GM12892 (cell line): ENCODE measurements at regions not wholly inside any gene's neighbourhood (a gene's known extent, or its start where the extent isn't known, plus 50 kb on each side); places are given as distances from the start of the nearest gene placed in this dataset.

Experiments used
- DNase-seq: peaks from one replicate; pipeline ENCODE4 v3.0.0; 2011; ENCODE audit not compliant: insufficient read length
- FAIRE-seq: peaks from 2 replicates; lab custom pipeline; 2011; peaks lifted over from hg19 to GRCh38; lab: Jason Lieb, UNC
- POLR2A ChIP-seq: IDR thresholded peaks from 2 replicates; pipeline ENCODE4 v1.6.1; 2011; ENCODE audit warnings: low read depth, low read length, control low read depth
- POLR2AphosphoS5 ChIP-seq: IDR thresholded peaks from 2 replicates; pipeline ENCODE4 v1.6.1; 2011; ENCODE audit warnings: low read depth, low read length, control low read depth
- TAF1 ChIP-seq: IDR thresholded peaks from 2 replicates; pipeline ENCODE4 v1.6.1; 2011; ENCODE audit warnings: low read depth, mild to moderate bottlenecking, control low read depth, low read length, borderline replicate concordance

GRCh38 chr1:115463347-115463746, 125.3 kb upstream of the NGF start:
- DNase-seq (no peak), FAIRE-seq (no peak)
- no peak for TF ChIP-seq POLR2AphosphoS5
- TF ChIP-seq TAF1 = no peak
- TF ChIP-seq POLR2A = no peak

DNA sequence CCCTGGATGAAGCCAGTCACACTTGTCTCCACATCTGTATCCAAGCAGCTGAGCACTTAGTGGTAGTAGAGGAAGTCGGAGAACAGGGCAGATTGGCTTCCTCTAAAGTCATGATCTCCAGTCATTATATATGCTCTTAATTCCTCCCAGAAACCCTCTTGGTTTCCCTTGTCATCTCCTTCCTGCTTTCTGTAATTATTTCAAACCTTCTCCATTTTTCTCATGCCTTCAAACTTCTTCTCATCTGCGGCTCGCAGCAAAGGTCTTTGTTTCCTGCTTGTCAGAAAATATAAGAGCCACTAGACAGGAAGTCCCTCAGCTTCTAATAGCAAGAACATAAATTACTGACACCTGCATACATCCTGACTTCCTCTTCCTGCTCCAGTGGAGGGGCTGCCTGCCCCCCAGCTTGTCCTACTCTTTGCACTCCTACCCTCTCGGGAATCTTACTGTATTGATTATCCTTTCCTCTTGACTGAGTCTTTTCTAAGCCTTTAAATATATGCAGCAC, 124.6 kb upstream of the NGF start:
- DNase-seq = no peak
- FAIRE-seq = no peak
- no peak for TF ChIP-seq POLR2A
- TF ChIP-seq TAF1 = no peak
- TF ChIP-seq POLR2AphosphoS5 = no peak

DNA sequence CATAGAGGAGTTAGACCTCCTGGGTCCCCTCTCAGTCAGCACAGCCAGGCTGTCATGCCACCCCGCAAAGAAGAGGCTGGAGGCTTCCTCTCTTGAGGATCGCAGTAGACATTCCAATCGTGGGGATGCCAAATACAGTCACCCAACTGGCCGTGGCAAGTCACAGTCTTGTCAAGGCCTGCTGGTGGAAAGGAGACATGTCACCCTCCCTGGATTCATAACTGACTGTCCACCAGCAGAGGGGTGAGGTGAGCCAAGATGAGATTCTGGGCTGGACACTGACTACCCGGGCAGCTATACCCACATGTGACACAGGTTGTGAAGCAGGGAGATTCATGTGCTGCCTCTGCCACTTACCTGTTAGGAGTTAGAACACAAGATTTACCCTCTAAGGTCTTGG, 123.5 kb upstream of the NGF start:
- TF ChIP-seq TAF1 = no peak
- TF ChIP-seq POLR2A = no peak
- no peak for TF ChIP-seq POLR2AphosphoS5
- FAIRE-seq = no peak
- DNase-seq = no peak

DNA sequence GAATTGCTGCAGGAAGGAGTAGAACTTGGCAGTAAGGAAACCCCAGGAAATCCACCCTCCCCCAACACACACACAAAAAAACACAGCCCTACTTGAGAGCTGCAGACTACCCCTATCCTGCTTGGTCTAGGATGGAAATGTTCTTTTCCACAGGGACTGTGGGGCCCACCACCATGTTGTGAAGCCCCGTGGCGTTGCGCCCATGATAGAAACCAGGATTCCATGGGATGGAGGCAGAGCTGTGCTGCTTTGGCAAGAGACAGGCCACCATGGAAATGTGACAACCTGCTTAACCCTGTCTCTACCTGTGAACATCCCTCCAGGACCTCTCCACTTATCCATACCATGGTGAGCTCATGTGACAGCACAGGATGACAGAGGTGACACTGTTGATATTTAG, 121.1 kb upstream of the NGF start:
- DNase-seq (no peak), FAIRE-seq (no peak)
- TF ChIP-seq POLR2AphosphoS5 (no peak), TAF1 (no peak), POLR2A (no peak)

DNA sequence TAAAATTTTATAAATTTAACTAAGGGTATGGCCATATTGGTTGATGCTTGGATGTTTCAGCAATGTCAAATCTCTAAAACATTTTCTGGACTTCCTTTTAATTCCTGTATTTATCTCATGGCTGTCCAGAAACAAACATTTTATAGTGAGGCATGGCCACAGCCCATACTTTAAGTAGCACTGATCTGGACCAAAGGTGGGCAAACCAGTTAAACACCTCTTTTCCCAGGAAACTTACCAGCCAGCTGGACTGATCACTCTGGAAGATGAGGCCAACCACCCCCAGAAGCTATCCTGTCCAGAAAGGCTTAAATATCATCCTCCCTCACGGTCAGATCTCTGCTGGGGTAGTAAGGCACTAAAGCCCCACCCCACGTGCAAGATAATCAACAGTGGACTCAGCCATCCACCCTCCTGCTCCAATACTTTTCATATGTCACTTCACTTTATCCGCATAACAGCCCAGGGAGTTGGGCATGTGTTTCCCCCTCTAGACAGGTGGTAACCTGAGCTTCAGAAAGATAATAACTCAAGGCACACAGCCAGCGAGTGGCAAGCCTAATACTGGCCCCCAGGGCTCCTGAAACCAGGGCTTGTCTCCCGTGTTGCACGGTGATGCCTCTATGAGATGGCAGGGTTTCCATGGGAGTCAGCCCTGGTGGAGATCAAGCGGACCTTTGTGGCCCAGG, 120.5 kb upstream of the NGF start:
- DNase-seq (no peak), FAIRE-seq (no peak)
- TF ChIP-seq POLR2A = no peak

GRCh38 chr1:115457289-115457688, 119.2 kb upstream of the NGF start:
- FAIRE-seq (no peak), DNase-seq (no peak)
- TF ChIP-seq TAF1 (no peak), POLR2A (no peak), POLR2AphosphoS5 (no peak)

- FAIRE-seq = no peak
- no peak for TF ChIP-seq TAF1
- TF ChIP-seq POLR2A = no peak
- TF ChIP-seq POLR2AphosphoS5 = no peak
- DNase-seq = no peak
These were observed 118.5 kb upstream of the NGF start for GRCh38 chr1:115456441-115456961.

DNA sequence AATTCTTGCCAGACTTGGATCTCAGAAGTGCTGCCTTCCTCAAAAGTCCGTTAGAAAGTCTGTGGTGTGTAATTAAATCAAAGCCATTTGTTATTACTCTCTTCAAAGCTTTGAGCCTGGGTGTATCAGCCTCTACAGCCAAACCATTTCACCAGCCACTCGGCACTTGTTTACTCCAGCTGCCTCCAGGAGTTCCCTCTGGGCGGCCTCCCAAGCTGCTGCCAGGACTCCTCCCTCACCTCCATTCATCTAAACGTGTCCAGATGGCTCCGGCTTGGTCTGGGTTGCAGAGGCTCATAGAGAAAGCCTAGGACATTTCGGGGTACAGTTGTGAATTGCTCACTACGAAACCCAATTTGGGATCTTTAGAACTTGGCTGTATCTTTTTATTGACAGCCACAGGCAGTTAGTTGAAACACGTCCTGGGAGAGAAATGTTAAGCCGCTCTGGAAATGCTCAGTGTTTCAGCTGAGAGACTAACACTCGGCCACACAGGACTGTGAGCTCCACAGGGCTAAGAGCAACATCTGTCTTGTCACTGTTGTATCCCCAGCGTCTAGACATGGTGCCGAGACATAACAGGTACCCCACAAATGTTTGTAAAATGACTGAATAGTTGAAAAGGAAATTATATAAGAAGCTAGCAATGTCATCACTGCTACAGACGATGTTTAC, 116.9 kb upstream of the NGF start:
- DNase-seq = no peak
- no peak for FAIRE-seq
- TF ChIP-seq POLR2A = no peak
- TF ChIP-seq POLR2AphosphoS5 = no peak
- TF ChIP-seq TAF1 = no peak

- DNase-seq = no peak
- FAIRE-seq = no peak
- TF ChIP-seq POLR2A (no peak), POLR2AphosphoS5 (no peak), TAF1 (no peak)
These were observed 115.6 kb upstream of the NGF start for GRCh38 chr1:115453666-115454065.

DNA sequence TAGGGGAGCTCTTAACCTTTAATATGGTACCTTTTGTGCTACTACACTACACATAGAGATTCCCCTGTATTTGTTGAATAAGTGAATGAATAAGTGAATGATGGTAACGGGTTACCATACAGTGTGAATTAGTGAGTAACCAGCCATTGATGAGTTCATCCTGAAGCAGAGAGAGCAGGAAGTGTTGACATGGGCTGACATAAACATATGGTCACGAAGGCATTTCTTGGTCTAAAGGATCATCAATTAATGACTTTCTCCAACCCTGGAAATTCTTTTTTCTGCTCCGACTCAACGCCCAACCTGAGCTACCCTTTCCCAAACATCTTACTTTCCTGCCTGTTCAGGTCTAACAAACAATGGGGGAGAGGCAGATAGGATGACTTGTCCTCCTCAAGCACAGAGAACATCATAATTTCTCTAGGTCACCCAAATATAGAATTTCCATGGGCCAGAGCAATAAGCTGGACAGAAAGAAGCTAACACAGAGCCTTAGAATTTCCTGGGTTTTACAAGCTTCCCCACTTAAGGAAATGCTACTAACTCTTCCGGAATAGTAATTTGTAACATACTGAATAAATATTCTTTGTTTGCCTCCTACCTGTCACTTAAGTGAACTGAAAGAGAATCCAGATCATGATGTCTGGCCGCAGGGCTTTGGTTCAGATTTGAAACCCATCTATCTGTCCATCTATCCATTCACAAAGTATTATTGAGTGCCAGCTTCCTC, 114.7 kb upstream of the NGF start:
- DNase-seq (no peak), FAIRE-seq (no peak)
- TF ChIP-seq POLR2A (no peak), POLR2AphosphoS5 (no peak), TAF1 (no peak)

DNA sequence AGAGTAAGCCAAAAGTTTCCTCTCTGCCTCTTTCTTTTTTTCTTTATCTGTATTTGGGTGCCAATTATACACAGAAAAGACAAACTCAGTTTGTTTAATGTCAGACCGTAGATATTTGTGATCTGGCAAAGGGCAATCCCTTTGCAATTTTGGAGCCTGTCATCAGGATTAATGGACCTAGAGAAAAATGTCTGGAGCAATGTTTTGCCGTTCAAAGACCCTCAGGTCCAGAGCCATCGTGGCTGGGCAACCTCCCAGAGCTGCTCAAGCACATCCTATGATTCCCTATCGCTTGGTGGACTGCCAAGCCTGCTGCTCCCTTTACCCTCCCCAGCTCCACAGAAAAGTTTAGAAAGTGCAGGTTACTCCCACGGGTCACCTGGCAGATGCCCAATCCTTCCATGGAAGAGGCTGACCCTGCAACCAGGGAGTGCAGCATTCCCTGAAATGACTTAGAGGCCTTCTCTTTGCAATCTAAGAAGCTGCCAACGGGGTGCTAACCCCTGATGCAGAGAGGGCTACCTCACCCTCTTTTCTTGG, 112.5 kb upstream of the NGF start:
- DNase-seq (no peak), FAIRE-seq (no peak)
- TF ChIP-seq POLR2AphosphoS5 (no peak), TAF1 (no peak), POLR2A (no peak)
